CD4-positive, alpha-beta memory T cell (primary cell): ENCODE measurements at regions not wholly inside any gene's neighbourhood (a gene's known extent, or its start where the extent isn't known, plus 50 kb on each side); places are given as distances from the start of the nearest gene placed in this dataset.

Experiments used
- CTCF ChIA-PET: fragments of 350-600 bp; sonication (Branson Sonifier 250); formaldehyde crosslinking; loops from one replicate; lab custom pipeline; 2021; ENCODE audit warnings: inconsistent platforms; ENCODE audit not compliant: partially characterized antibody; lab: Charles Lee
- POLR2A ChIA-PET: fragments of 350-600 bp; sonication (Branson Sonifier 250); formaldehyde crosslinking; loops from one replicate; lab custom pipeline; 2021; ENCODE audit not compliant: partially characterized antibody; lab: Charles Lee
- DNase-seq, 5 donors: peaks; one replicate each; pipeline versions ENCODE4 v3.0.0 to v3.0.0-alpha.2; 2020 to 2022; ENCODE audit warnings: mixed read lengths in 1 of 5
- H3K27ac ChIP-seq: one replicate; pipeline ENCODE4 v1.7.0; 2013; ENCODE audit warnings: low read depth, low read length
- H3K27me3 ChIP-seq: 2 replicates; pipeline ENCODE4 v1.7.0; 2013; ENCODE audit warnings: mild to moderate bottlenecking, low read length, moderate library complexity; ENCODE audit not compliant: insufficient read depth
- H3K36me3 ChIP-seq: 2 replicates; pipeline ENCODE4 v1.7.0; 2013; ENCODE audit warnings: mild to moderate bottlenecking, low read length, moderate library complexity; ENCODE audit not compliant: insufficient read depth
- H3K4me1 ChIP-seq: 2 replicates; pipeline ENCODE4 v1.7.0; 2013; ENCODE audit warnings: mild to moderate bottlenecking, low read length, moderate library complexity; ENCODE audit not compliant: insufficient read depth
- H3K4me3 ChIP-seq, 2 donors: one replicate each; pipeline ENCODE4 v1.7.0; 2013; ENCODE audit warnings: low read length in 2 of 2, mild to moderate bottlenecking in 1 of 2
- H3K9me3 ChIP-seq, 2 donors: one replicate each; pipeline ENCODE4 v1.7.0; 2013; ENCODE audit warnings: low read length in 2 of 2, control low read depth in 1 of 2; ENCODE audit not compliant: control insufficient read depth in 1 of 2
- H3K27ac Mint-ChIP-seq, 7 donors: one replicate each; pipeline ENCODE4 v1.8.0; 2020 to 2021; ENCODE audit warnings: mixed read lengths in 7 of 7, mild to moderate bottlenecking in 6 of 7, inconsistent platforms in 3 of 7, moderate library complexity in 3 of 7
- H3K27me3 Mint-ChIP-seq, 2 donors: one replicate each; pipeline ENCODE4 v1.8.0; 2020 to 2021; ENCODE audit warnings: mixed read lengths in 2 of 2
- H3K36me3 Mint-ChIP-seq, 2 donors: one replicate each; pipeline ENCODE4 v1.8.0; 2020 to 2021; ENCODE audit warnings: mixed read lengths in 2 of 2, inconsistent platforms in 1 of 2, mild to moderate bottlenecking in 1 of 2
- H3K4me1 Mint-ChIP-seq, 4 donors: one replicate each; pipeline ENCODE4 v1.8.0; 2020 to 2021; ENCODE audit warnings: mixed read lengths in 4 of 4, mild to moderate bottlenecking in 1 of 4
- H3K4me3 Mint-ChIP-seq, 8 donors: one replicate each; pipeline ENCODE4 v1.8.0; 2020 to 2021; ENCODE audit warnings: mixed read lengths in 8 of 8, mild to moderate bottlenecking in 7 of 8, moderate library complexity in 6 of 8, inconsistent platforms in 3 of 8
- H3K9me3 Mint-ChIP-seq, 8 donors: one replicate each; pipeline ENCODE4 v1.8.0; 2020 to 2021; ENCODE audit warnings: mixed read lengths in 8 of 8, mild to moderate bottlenecking in 5 of 8, inconsistent platforms in 3 of 8, moderate library complexity in 1 of 8
- intact Hi-C: fragments of 100-400 bp; cut with micrococcal nuclease; formaldehyde crosslinking; loops from one replicate; pipeline ENCODE4 v1.15.1; 2023

- Histone ChIP-seq H3K27me3 (no peaks in the 10 kb centered on the region), H3K27ac (no peak overlapping the region), H3K4me1 (no peaks in the 10 kb centered on the region), H3K36me3 (no peaks in the 10 kb centered on the region), H3K4me3 (no peak overlapping the region), H3K9me3 (no peaks in the 10 kb centered on the region)
- no peak overlapping the region for H3K27ac Mint-ChIP-seq
- intact Hi-C loops, result no loop called here
- peaks cover 0 to 2% of the 10 kb centered on the region in 2 donors for H3K27me3 Mint-ChIP-seq
- no peak overlapping the region for H3K4me3 Mint-ChIP-seq
- peaks cover 0 to 5% (median under 1%) of the 10 kb centered on the region in 4 donors for H3K4me1 Mint-ChIP-seq
- CTCF ChIA-PET, result no interaction called here
- no peak for DNase-seq
- POLR2A ChIA-PET, result no interaction called here
- H3K9me3 Mint-ChIP-seq, result peaks cover 0 to under 1% (median 0%) of the 10 kb centered on the region in 8 donors
- no peaks in the 10 kb centered on the region for H3K36me3 Mint-ChIP-seq
Measured at GRCh38 chr6:163710532-163711470, 296.3 kb downstream of the QKI start.

- ChIA-PET POLR2A (no interaction called here), CTCF (no interaction called here)
- intact Hi-C loops, result no loop called here
- H3K36me3 Mint-ChIP-seq, result no peaks in the 10 kb centered on the region
- Histone ChIP-seq H3K36me3 (no peaks in the 10 kb centered on the region), H3K4me3 (no peak overlapping the region), H3K27ac (no peak overlapping the region), H3K27me3 (no peaks in the 10 kb centered on the region), H3K4me1 (no peaks in the 10 kb centered on the region), H3K9me3 (no peaks in the 10 kb centered on the region)
- no peaks in the 10 kb centered on the region for H3K9me3 Mint-ChIP-seq
- H3K4me3 Mint-ChIP-seq, result no peak overlapping the region
- no peak for DNase-seq
- peaks cover 0 to 2% of the 10 kb centered on the region in 2 donors for H3K27me3 Mint-ChIP-seq
- peaks cover 0 to 5% (median under 1%) of the 10 kb centered on the region in 4 donors for H3K4me1 Mint-ChIP-seq
- H3K27ac Mint-ChIP-seq, result no peak overlapping the region
Measured at GRCh38 chr6:163709693-163710092, 295.2 kb downstream of the QKI start.

- Histone ChIP-seq H3K9me3 (no peaks in the 10 kb centered on the region), H3K36me3 (no peaks in the 10 kb centered on the region), H3K27me3 (no peaks in the 10 kb centered on the region), H3K4me3 (no peak overlapping the region), H3K4me1 (no peaks in the 10 kb centered on the region), H3K27ac (no peak overlapping the region)
- Mint-ChIP-seq H3K4me1 (peaks cover 0 to 5% (median under 1%) of the 10 kb centered on the region in 4 donors), H3K36me3 (no peaks in the 10 kb centered on the region), H3K9me3 (no peaks in the 10 kb centered on the region), H3K27ac (no peak overlapping the region), H3K27me3 (no peaks in the 10 kb centered on the region), H3K4me3 (no peak overlapping the region)
- POLR2A ChIA-PET, result no interaction called here
- CTCF ChIA-PET, result no interaction called here
- intact Hi-C loops, result no loop called here
- no peak for DNase-seq
Measured at GRCh38 chr6:163709255-163709654, 294.7 kb downstream of the QKI start.

GRCh38 chr6:163708466-163708865 is 293.9 kb downstream of the QKI start:
- Mint-ChIP-seq H3K4me3 (no peak overlapping the region), H3K9me3 (peaks cover 0 to 2% (median 0%) of the 10 kb centered on the region in 8 donors), H3K36me3 (no peaks in the 10 kb centered on the region), H3K27ac (no peak overlapping the region), H3K27me3 (peaks cover 0 to 3% of the 10 kb centered on the region in 2 donors), H3K4me1 (peaks cover 0 to 5% (median under 1%) of the 10 kb centered on the region in 4 donors)
- H3K27me3 ChIP-seq, result no peaks in the 10 kb centered on the region
- H3K4me1 ChIP-seq, result no peaks in the 10 kb centered on the region
- no peaks in the 10 kb centered on the region for H3K36me3 ChIP-seq
- intact Hi-C loops, result no loop called here
- DNase-seq, result no peak
- H3K9me3 ChIP-seq, result no peaks in the 10 kb centered on the region
- H3K4me3 ChIP-seq, result no peak overlapping the region
- H3K27ac ChIP-seq, result no peak overlapping the region
- ChIA-PET CTCF (no interaction called here), POLR2A (no interaction called here)

GRCh38 chr6:163707387-163708355 is 293.2 kb downstream of the QKI start:
- Histone ChIP-seq H3K27me3 (no peaks in the 10 kb centered on the region), H3K9me3 (no peaks in the 10 kb centered on the region), H3K36me3 (no peaks in the 10 kb centered on the region), H3K4me3 (no peak overlapping the region), H3K4me1 (no peaks in the 10 kb centered on the region), H3K27ac (no peak overlapping the region)
- intact Hi-C loops, result no loop called here
- Mint-ChIP-seq H3K4me1 (peaks cover 0 to 5% (median under 1%) of the 10 kb centered on the region in 4 donors), H3K36me3 (no peaks in the 10 kb centered on the region), H3K27ac (no peak overlapping the region), H3K27me3 (peaks cover 0 to 3% of the 10 kb centered on the region in 2 donors), H3K9me3 (peaks cover 0 to 2% (median 0%) of the 10 kb centered on the region in 8 donors), H3K4me3 (no peak overlapping the region)
- CTCF ChIA-PET, result interaction anchor here (0.8 kb wide), 1 partner anchor 12 kb away, joined by 3 read pairs; no protein-coding TSS in a partner anchor
- POLR2A ChIA-PET, result no interaction called here
- no peak for DNase-seq

GRCh38 chr6:163706500-163707087 is 292.1 kb downstream of the QKI start:
- Histone ChIP-seq H3K27ac (no peak overlapping the region), H3K4me3 (no peak overlapping the region), H3K4me1 (no peaks in the 10 kb centered on the region), H3K36me3 (no peaks in the 10 kb centered on the region), H3K9me3 (no peaks in the 10 kb centered on the region), H3K27me3 (no peaks in the 10 kb centered on the region)
- H3K9me3 Mint-ChIP-seq, result peaks cover 0 to 2% (median 0%) of the 10 kb centered on the region in 8 donors
- intact Hi-C loops, result no loop called here
- H3K4me1 Mint-ChIP-seq, result peaks cover 0 to 5% (median under 1%) of the 10 kb centered on the region in 4 donors
- CTCF ChIA-PET, result interaction anchor here (0.8 kb wide), 1 partner anchor 11 kb away, joined by 3 read pairs; no protein-coding TSS in a partner anchor
- H3K27me3 Mint-ChIP-seq, result peaks cover 0 to 7% of the 10 kb centered on the region in 2 donors
- no peak overlapping the region for H3K4me3 Mint-ChIP-seq
- POLR2A ChIA-PET, result no interaction called here
- no peak overlapping the region for H3K27ac Mint-ChIP-seq
- DNase-seq, result no peak
- no peaks in the 10 kb centered on the region for H3K36me3 Mint-ChIP-seq
